SU-DHL-6 (cell line): ENCODE measurements at regions not wholly inside any gene's neighbourhood (a gene's known extent, or its start where the extent isn't known, plus 50 kb on each side); places are given as distances from the start of the nearest gene placed in this dataset.

ENCODE experiments used
- H2AFZ ChIP-seq: fragments of 200-600 bp; sonication (generic); 2 replicates; pipeline ENCODE4 v1.6.1; 2014; ENCODE audit warnings: low read depth, mild to moderate bottlenecking, moderate library complexity, mixed read lengths, antibody characterized with exemption, low read length; ENCODE audit not compliant: severe bottlenecking
- H3F3A ChIP-seq: fragments of 200-600 bp; shearing (Covaris generic); 2 replicates; pipeline ENCODE4 v1.6.0; 2016; ENCODE audit warnings: antibody characterized with exemption, mild to moderate bottlenecking; ENCODE audit not compliant: insufficient read depth
- H3K27ac ChIP-seq: fragments of 200-600 bp; sonication (generic); 2 replicates; pipeline ENCODE4 v1.5.1; 2016; ENCODE audit warnings: low read depth, mild to moderate bottlenecking, low read length, moderate library complexity, mixed read lengths
- H3K27me3 ChIP-seq: fragments of 200-600 bp; sonication (generic), shearing (Covaris generic); 2 replicates; pipeline ENCODE4 v1.6.0; 2014; ENCODE audit warnings: mild to moderate bottlenecking, low read length
- H3K36me3 ChIP-seq: fragments of 200-600 bp; sonication (generic); 2 replicates; pipeline ENCODE4 v1.6.1; 2014; ENCODE audit warnings: mild to moderate bottlenecking, low read length, mixed read lengths
- H3K4me2 ChIP-seq: fragments of 300-600, 200-600 bp; shearing (Covaris generic), sonication (generic); 2 replicates; pipeline ENCODE4 v1.6.0; 2014; ENCODE audit warnings: low read length, low read depth, mild to moderate bottlenecking; ENCODE audit not compliant: poor library complexity, severe bottlenecking
- H3K4me3 ChIP-seq: fragments of 200-600 bp; sonication (generic); 2 replicates; pipeline ENCODE4 v1.5.1; 2014; ENCODE audit warnings: antibody characterized with exemption, low read length, mild to moderate bottlenecking, mixed read lengths; ENCODE audit not compliant: insufficient read depth, poor library complexity, severe bottlenecking
- H3K79me2 ChIP-seq: fragments of 200-600 bp; sonication (generic); 2 replicates; pipeline ENCODE4 v1.6.1; 2014; ENCODE audit warnings: mild to moderate bottlenecking, low read length, moderate library complexity; ENCODE audit not compliant: insufficient read depth
- H3K9ac ChIP-seq: fragments of 200-600 bp; sonication (generic); 2 replicates; pipeline ENCODE4 v1.7.0; 2014; ENCODE audit warnings: mild to moderate bottlenecking, low read length
- H3K9me2 ChIP-seq: fragments of 200-600 bp; sonication (generic); replicated peaks from 2 replicates; pipeline ENCODE4 v1.6.1; 2014; ENCODE audit warnings: low read length; ENCODE audit not compliant: insufficient read depth
- H3K9me3 ChIP-seq: fragments of 200-600 bp; sonication (generic); 2 replicates; pipeline ENCODE4 v1.6.1; 2014; ENCODE audit warnings: low read length, mixed read lengths; ENCODE audit not compliant: insufficient read depth
- H4K20me1 ChIP-seq: fragments of 200-600 bp; sonication (generic); 2 replicates; pipeline ENCODE4 v1.6.1; 2014; ENCODE audit warnings: low read depth, mild to moderate bottlenecking, antibody characterized with exemption, low read length, moderate library complexity, mixed read lengths
- EZH2phosphoT487 ChIP-seq: fragments of 200-600 bp; sonication (generic), shearing (Covaris generic); conservative IDR thresholded peaks from 2 replicates; pipeline ENCODE4 v1.6.1; 2018; ENCODE audit warnings: mild to moderate bottlenecking, antibody characterized with exemption, low read length, moderate library complexity, mixed read lengths
- TF ChIP-seq, protein P1 (sequence below): fragments of 200-600 bp; sonication (generic); IDR thresholded peaks from one replicate; pipeline ENCODE4 v1.5.1; 2017; ENCODE audit warnings: antibody characterized with exemption, mild to moderate bottlenecking, low read length, moderate library complexity; ENCODE audit not compliant: insufficient read depth, poor library complexity, severe bottlenecking

DNA sequence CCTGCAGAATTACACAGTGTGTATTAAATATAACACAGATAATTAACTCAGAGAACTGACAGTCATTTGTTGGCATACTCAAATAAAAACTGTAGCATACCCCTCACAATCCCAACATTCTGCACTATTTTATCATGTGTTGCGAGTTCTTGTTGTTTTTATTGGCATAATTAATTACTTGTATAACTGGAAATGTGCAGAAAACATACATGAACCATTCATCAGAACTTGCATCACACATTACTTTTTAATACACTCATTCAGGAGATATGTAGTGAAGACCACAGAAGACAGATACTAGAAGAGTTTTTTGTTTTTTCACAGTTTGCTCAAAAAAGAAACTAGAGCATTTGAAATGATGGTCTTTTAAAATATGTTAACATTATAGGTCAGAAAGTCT lies 74.6 kb upstream of the NEIL3 start:
- H3K4me2 ChIP-seq, result no peak overlapping the region
- no peaks in the 10 kb centered on the region for H3K9me2 ChIP-seq
- no peaks in the 10 kb centered on the region for H4K20me1 ChIP-seq
- no peak overlapping the region for H2AFZ ChIP-seq
- no peak overlapping the region for H3K4me3 ChIP-seq
- H3K9me3 ChIP-seq, result no peaks in the 10 kb centered on the region
- no peak overlapping the region for H3K27ac ChIP-seq
- TF ChIP-seq, protein P1, sequence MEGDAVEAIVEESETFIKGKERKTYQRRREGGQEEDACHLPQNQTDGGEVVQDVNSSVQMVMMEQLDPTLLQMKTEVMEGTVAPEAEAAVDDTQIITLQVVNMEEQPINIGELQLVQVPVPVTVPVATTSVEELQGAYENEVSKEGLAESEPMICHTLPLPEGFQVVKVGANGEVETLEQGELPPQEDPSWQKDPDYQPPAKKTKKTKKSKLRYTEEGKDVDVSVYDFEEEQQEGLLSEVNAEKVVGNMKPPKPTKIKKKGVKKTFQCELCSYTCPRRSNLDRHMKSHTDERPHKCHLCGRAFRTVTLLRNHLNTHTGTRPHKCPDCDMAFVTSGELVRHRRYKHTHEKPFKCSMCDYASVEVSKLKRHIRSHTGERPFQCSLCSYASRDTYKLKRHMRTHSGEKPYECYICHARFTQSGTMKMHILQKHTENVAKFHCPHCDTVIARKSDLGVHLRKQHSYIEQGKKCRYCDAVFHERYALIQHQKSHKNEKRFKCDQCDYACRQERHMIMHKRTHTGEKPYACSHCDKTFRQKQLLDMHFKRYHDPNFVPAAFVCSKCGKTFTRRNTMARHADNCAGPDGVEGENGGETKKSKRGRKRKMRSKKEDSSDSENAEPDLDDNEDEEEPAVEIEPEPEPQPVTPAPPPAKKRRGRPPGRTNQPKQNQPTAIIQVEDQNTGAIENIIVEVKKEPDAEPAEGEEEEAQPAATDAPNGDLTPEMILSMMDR, result no peak
- TF ChIP-seq EZH2phosphoT487, result no peak
- no peaks in the 10 kb centered on the region for H3K36me3 ChIP-seq
- H3K79me2 ChIP-seq, result no peaks in the 10 kb centered on the region
- no peak overlapping the region for H3K9ac ChIP-seq
- no peaks in the 10 kb centered on the region for H3F3A ChIP-seq
- no peaks in the 10 kb centered on the region for H3K27me3 ChIP-seq

DNA sequence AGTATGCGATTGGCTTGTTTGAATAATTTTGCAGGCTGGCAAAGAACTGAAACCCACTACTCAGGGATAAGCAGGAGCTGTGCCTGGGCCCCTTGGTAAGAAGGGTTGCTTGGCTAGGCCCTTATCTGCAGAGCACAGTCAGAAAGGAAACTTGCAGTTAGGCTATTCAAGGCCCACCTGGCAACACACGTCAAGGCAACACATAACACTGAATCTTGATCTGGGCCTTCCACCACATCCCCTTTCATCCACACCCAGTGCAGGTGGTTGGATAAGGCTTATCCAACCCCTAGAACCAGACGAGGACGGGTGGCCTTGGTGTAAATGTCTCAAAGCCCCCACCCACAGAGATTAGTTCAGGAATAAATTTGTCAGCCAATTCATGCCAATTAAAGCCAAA lies 72.8 kb upstream of the NEIL3 start:
- Histone ChIP-seq H3K9me3 (no peaks in the 10 kb centered on the region), H3K79me2 (no peaks in the 10 kb centered on the region), H3K4me3 (no peak overlapping the region), H3F3A (no peaks in the 10 kb centered on the region), H2AFZ (no peak overlapping the region), H3K27me3 (no peaks in the 10 kb centered on the region), H4K20me1 (no peaks in the 10 kb centered on the region), H3K4me2 (no peak overlapping the region), H3K9ac (no peak overlapping the region), H3K36me3 (no peaks in the 10 kb centered on the region), H3K9me2 (no peaks in the 10 kb centered on the region), H3K27ac (no peak overlapping the region)
- TF ChIP-seq EZH2phosphoT487, result no peak
- TF ChIP-seq, protein P1, result no peak

DNA sequence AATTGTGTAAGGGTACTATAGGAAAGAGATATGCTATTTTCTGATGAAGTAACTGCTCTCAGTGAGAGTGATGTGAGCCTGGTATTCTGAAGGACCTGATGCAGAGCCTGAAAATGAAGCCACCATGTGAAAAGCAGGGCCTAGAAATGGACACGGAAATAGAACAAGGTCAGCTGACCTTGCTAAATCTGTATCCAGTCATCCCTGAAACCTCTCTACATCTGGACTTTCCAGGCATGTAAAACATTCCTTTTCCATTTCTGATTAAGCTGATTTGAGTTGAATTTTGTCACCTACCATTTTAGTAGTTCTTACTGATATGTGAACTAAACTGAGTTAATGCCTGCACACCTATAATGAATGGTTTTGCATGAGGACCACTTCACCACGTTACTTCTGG lies 72.4 kb upstream of the NEIL3 start:
- Histone ChIP-seq H3K9ac (no peak overlapping the region), H3F3A (no peaks in the 10 kb centered on the region), H3K9me2 (no peaks in the 10 kb centered on the region), H3K36me3 (no peaks in the 10 kb centered on the region), H3K27me3 (no peaks in the 10 kb centered on the region), H3K9me3 (no peaks in the 10 kb centered on the region), H2AFZ (no peak overlapping the region), H3K4me2 (no peak overlapping the region), H3K79me2 (no peaks in the 10 kb centered on the region), H3K4me3 (no peak overlapping the region), H4K20me1 (no peaks in the 10 kb centered on the region), H3K27ac (no peak overlapping the region)
- TF ChIP-seq, protein P1, result no peak
- TF ChIP-seq EZH2phosphoT487, result no peak

DNA sequence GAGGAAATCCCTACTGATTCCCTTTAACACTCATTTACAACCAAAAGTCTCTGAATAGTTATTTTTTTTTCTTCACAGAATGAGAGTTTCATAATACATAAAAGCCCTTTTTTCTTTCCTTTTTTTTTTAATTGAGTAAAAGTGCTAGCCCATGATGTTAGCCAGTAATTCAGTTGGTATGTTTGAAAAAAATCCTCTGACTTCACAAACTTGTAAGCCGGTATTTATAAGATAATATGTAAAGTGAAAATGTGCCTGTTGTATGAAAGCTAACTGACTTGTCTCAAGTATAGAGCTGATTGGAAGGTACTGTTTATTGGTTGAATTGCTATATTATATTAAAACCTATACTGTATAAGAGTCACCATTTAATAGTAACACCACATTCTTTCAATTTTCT lies 70.2 kb upstream of the NEIL3 start:
- Histone ChIP-seq H3K4me3 (no peak overlapping the region), H3K36me3 (no peaks in the 10 kb centered on the region), H3K9ac (no peak overlapping the region), H3K9me3 (no peaks in the 10 kb centered on the region), H3K4me2 (no peak overlapping the region), H2AFZ (no peak overlapping the region), H3K27me3 (no peaks in the 10 kb centered on the region), H3K79me2 (no peaks in the 10 kb centered on the region), H3K9me2 (no peaks in the 10 kb centered on the region), H3F3A (no peaks in the 10 kb centered on the region), H4K20me1 (no peaks in the 10 kb centered on the region), H3K27ac (no peak overlapping the region)
- TF ChIP-seq, protein P1, result no peak
- no peak for TF ChIP-seq EZH2phosphoT487
